ENCODE measurements at regions not wholly inside any gene's neighbourhood (a gene's known extent, or its start where the extent isn't known, plus 50 kb on each side); places are given as distances from the start of the nearest gene placed in this dataset.
"Not testable (repeated sequence)": the region's sequence is repeated elsewhere in the genome, so short reads cannot be mapped to it uniquely, and the experiment has no call there.

DNA sequence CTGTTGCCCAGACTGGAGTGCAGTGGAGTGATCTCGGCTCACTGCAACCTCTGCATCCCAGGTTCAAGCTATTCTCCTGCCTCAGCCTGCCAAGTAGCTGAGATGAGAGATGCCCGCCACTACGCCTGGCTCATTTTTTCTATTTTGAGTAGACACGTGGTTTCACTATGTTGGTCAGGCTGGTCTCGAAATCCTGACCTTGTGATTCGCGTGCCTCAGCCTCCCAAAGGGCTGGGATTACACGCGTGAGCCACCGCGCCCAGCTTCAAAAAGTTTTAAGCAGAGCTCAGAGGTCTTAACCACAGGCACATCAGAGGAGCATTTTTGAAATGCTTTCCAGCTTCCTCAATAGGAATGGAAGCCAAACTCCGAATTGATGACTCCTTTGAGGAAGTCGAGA, 291.2 kb upstream of the FRG2C start:
- TF ChIP-seq EZH2 (IDR thresholded peaks at IDR 0.05; ENCODE audit: borderline replicate concordance, low read length); CTCF (IDR thresholded peaks at IDR 0.05; ENCODE audit: low read length): not testable (repeated sequence)

Data from OCI-LY1 (cell line).